HepG2 (cell line): ENCODE measurements at regions not wholly inside any gene's neighbourhood (a gene's known extent, or its start where the extent isn't known, plus 50 kb on each side); places are given as distances from the start of the nearest gene placed in this dataset.

Source experiments
- ATAC-seq: fragments of 200-7000 bp; cut with Tn5 transposase; 3 replicates; pipeline ENCODE4 v1.9.1; 2020; ENCODE audit warnings: mild to moderate bottlenecking, moderate library complexity
- BruUV-seq: library from RNA; stranded (reverse); fragments of 400-500 nt; replicated peaks from 2 replicates; lab custom pipeline; 2021; lab: Mats Ljungman, UMichigan
- CTCF ChIA-PET: fragments of 300-600 bp; formaldehyde crosslinking; extraction: SDS; loops from one replicate; lab custom pipeline; 2021; ENCODE audit warnings: low total read pairs, inconsistent platforms, low intra/inter-chr PET ratio; lab: Yijun Ruan, JAX
- POLR2A ChIA-PET: fragments of 350-600 bp; sonication (Branson Sonifier 250); formaldehyde crosslinking; loops from one replicate; lab custom pipeline; 2020; ENCODE audit warnings: antibody characterized with exemption, inconsistent platforms; lab: Yijun Ruan, JAX
- DNase-seq: peaks from one replicate; pipeline ENCODE4 v3.0.0-alpha.2; 2015; ENCODE audit warnings: low spot score
- FAIRE-seq: peaks from 3 replicates; lab custom pipeline; 2011; peaks lifted over from hg19 to GRCh38; lab: Jason Lieb, UNC
- H2AFZ ChIP-seq: one replicate; pipeline ENCODE4 v1.6.1; 2011; ENCODE audit warnings: low read length, inconsistent platforms
- H3K27ac ChIP-seq: fragments of 300-600 bp; 3 replicates; pipeline ENCODE4 v1.8.0; 2011; ENCODE audit warnings: mixed run types, mild to moderate bottlenecking, mixed read lengths, low read length, inconsistent platforms; ENCODE audit not compliant: insufficient read depth; ENCODE audit errors: extremely low read length
- H3K27me3 ChIP-seq, 2 experiments: fragments of 200-600 bp in 1 of 2; 2 replicates in 1 of 2; 3 replicates in 1 of 2; pipeline versions ENCODE4 v1.6.0 to v1.8.0; 2011; ENCODE audit warnings: low read length in 2 of 2, mild to moderate bottlenecking in 2 of 2, moderate library complexity in 2 of 2, inconsistent platforms in 1 of 2; ENCODE audit not compliant: insufficient read depth in 2 of 2, control insufficient read depth in 1 of 2
- H3K36me3 ChIP-seq, 2 experiments: fragments of 200-600 bp in 1 of 2; replicated peaks in 1 of 2; 2 replicates in 1 of 2; 3 replicates in 1 of 2; pipeline versions ENCODE4 v1.5.1 to v1.8.0; 2011; ENCODE audit warnings: low read length in 2 of 2, inconsistent platforms in 1 of 2; ENCODE audit not compliant: insufficient read depth in 2 of 2, control insufficient read depth in 1 of 2
- H3K4me1 ChIP-seq: 2 replicates; pipeline ENCODE4 v1.5.1; 2012; ENCODE audit warnings: low read length, inconsistent platforms; ENCODE audit not compliant: insufficient read depth
- H3K4me2 ChIP-seq: 2 replicates; pipeline ENCODE4 v1.6.0; 2011; ENCODE audit warnings: low read depth, low read length, inconsistent platforms
- H3K4me3 ChIP-seq, 3 experiments: fragments of 200-600 bp in 1 of 3; sonication (generic), shearing (Covaris generic) in 1 of 3; replicated peaks in 1 of 3; 2 replicates each; pipeline ENCODE4 v1.5.1; 2011 to 2016; ENCODE audit warnings: low read length in 3 of 3, inconsistent platforms in 2 of 3, low read depth in 2 of 3, mild to moderate bottlenecking in 2 of 3, control low read depth in 1 of 3, mixed read lengths in 1 of 3; ENCODE audit not compliant: insufficient read depth in 1 of 3
- H3K79me2 ChIP-seq: one replicate; pipeline ENCODE4 v1.6.1; 2011; ENCODE audit warnings: low read length, inconsistent platforms; ENCODE audit not compliant: insufficient read depth
- H3K9ac ChIP-seq: 2 replicates; pipeline ENCODE4 v1.6.0; 2011; ENCODE audit warnings: mild to moderate bottlenecking, low read depth, low read length, inconsistent platforms; ENCODE audit not compliant: insufficient read depth
- H3K9me3 ChIP-seq: 2 replicates; pipeline ENCODE4 v1.5.1; 2012; ENCODE audit warnings: mild to moderate bottlenecking, low read length
- H4K20me1 ChIP-seq: 2 replicates; pipeline ENCODE4 v1.6.0; 2011; ENCODE audit warnings: inconsistent platforms, mild to moderate bottlenecking, low read length, moderate library complexity; ENCODE audit not compliant: insufficient read depth
- CHCHD3 ChIP-seq: sonication (generic); formaldehyde crosslinking; IDR thresholded peaks from 2 replicates; pipeline ENCODE4 v1.8.0; 2022; ENCODE audit warnings: mild to moderate bottlenecking, missing genetic modification reagents, moderate library complexity
- HCFC1 ChIP-seq: fragments of 150-350 bp; IDR thresholded peaks from 2 replicates; pipeline ENCODE4 v1.6.1; 2014; ENCODE audit warnings: low read depth, low read length
- JARID2 ChIP-seq: sonication (generic); formaldehyde crosslinking; IDR thresholded peaks from 2 replicates; pipeline ENCODE4 v1.8.1; 2023; ENCODE audit warnings: missing genetic modification reagents, inconsistent platforms; ENCODE audit not compliant: insufficient replicate concordance
- MAZ ChIP-seq, 2 experiments: sonication (generic) in 1 of 2; formaldehyde crosslinking in 1 of 2; IDR thresholded peaks; 2 replicates each; pipeline versions ENCODE4 v1.5.0 to v1.6.1; 2012 to 2020; ENCODE audit warnings: low read depth in 2 of 2, mild to moderate bottlenecking in 2 of 2, borderline replicate concordance in 1 of 2, improper control_type of control experiment in 1 of 2, low read length in 1 of 2, missing genetic modification reagents in 1 of 2, moderate library complexity in 1 of 2
- MYNN ChIP-seq: sonication (generic); formaldehyde crosslinking; IDR thresholded peaks from 2 replicates; pipeline ENCODE4 v1.4.0; 2020; ENCODE audit warnings: mild to moderate bottlenecking, low read depth, missing genetic modification reagents
- NFYB ChIP-seq: sonication (generic); formaldehyde crosslinking; IDR thresholded peaks from 2 replicates; pipeline ENCODE4 v1.4.0; 2020; ENCODE audit warnings: missing genetic modification reagents
- PRMT3 ChIP-seq: sonication (generic); formaldehyde crosslinking; IDR thresholded peaks from 2 replicates; pipeline ENCODE4 v1.8.1; 2022; ENCODE audit warnings: low read depth, mild to moderate bottlenecking, moderate library complexity, missing genetic modification reagents, borderline replicate concordance
- ZBTB3 ChIP-seq: sonication (generic); formaldehyde crosslinking; IDR thresholded peaks from 2 replicates; pipeline ENCODE4 v1.4.0; 2020; ENCODE audit warnings: low read depth, mild to moderate bottlenecking, moderate library complexity, missing genetic modification reagents, borderline replicate concordance
- ZMYM4 ChIP-seq: sonication (generic); formaldehyde crosslinking; IDR thresholded peaks from 2 replicates; pipeline ENCODE4 v1.8.1; 2023; ENCODE audit warnings: mild to moderate bottlenecking, missing genetic modification reagents
- in situ Hi-C: cut with HindIII; loops from 2 replicates; pipeline ENCODE4 v1.10.0; 2017; ENCODE audit warnings: low pct_unique_long_range_greater_than_20kb; ENCODE audit not compliant: extremely low pct_ligation_motif_present
- intact Hi-C: fragments of 100-400 bp; cut with micrococcal nuclease; formaldehyde crosslinking; loops from one replicate; pipeline ENCODE4 v1.10.0; 2022; ENCODE audit not compliant: unreplicated experiment
- TF ChIP-seq, protein P1 (sequence below): sonication (generic); formaldehyde crosslinking; IDR thresholded peaks from 2 replicates; pipeline ENCODE4 v1.4.0; 2020; ENCODE audit warnings: mild to moderate bottlenecking, missing genetic modification reagents
- TF ChIP-seq, protein P2 (sequence below): sonication (generic); formaldehyde crosslinking; IDR thresholded peaks from 2 replicates; pipeline ENCODE4 v1.9.0; 2022; ENCODE audit warnings: missing genetic modification reagents, mild to moderate bottlenecking, borderline replicate concordance
- TF ChIP-seq, protein P3 (sequence below): sonication (generic); formaldehyde crosslinking; IDR thresholded peaks from 2 replicates; pipeline ENCODE4 v1.8.1; 2022; ENCODE audit warnings: mild to moderate bottlenecking, missing genetic modification reagents
- TF ChIP-seq, protein P4 (sequence below): sonication (generic); formaldehyde crosslinking; IDR thresholded peaks from 2 replicates; pipeline ENCODE4 v1.5.0; 2020; ENCODE audit warnings: mild to moderate bottlenecking, missing genetic modification reagents
- TF ChIP-seq, protein P5 (sequence below): sonication (generic); formaldehyde crosslinking; IDR thresholded peaks from 2 replicates; pipeline ENCODE4 v1.8.0; 2022; ENCODE audit warnings: mild to moderate bottlenecking, missing genetic modification reagents; ENCODE audit not compliant: insufficient replicate concordance
- TF ChIP-seq, protein P6 (sequence below): sonication (generic); IDR thresholded peaks from 2 replicates; pipeline ENCODE4 v1.6.1; 2016; ENCODE audit warnings: low read depth, borderline replicate concordance

DNA sequence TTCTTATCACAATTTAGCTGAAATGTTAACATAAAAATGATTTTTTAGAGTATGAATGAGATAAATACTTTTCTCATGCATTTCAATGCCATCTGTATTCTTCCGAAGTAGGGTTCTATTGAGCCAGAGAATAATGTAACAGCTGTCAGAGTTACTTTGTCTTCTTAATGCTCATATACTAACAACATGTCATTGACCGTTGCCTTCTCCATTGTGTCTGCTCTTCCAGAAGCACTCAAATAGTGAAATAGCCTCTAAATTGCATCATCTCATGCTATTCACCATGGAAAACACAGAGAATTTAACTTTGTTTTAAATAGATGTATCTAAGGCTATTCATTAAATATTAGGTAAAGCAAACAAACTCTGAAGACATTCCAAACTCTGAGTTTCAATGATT, 1875.9 kb upstream of the CDH9 start (continued):
- TF ChIP-seq HCFC1: no peak
- TF ChIP-seq, protein P1, sequence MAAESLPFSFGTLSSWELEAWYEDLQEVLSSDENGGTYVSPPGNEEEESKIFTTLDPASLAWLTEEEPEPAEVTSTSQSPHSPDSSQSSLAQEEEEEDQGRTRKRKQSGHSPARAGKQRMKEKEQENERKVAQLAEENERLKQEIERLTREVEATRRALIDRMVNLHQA (CRISPR knock-in tag): no peak
- TF ChIP-seq, protein P2, sequence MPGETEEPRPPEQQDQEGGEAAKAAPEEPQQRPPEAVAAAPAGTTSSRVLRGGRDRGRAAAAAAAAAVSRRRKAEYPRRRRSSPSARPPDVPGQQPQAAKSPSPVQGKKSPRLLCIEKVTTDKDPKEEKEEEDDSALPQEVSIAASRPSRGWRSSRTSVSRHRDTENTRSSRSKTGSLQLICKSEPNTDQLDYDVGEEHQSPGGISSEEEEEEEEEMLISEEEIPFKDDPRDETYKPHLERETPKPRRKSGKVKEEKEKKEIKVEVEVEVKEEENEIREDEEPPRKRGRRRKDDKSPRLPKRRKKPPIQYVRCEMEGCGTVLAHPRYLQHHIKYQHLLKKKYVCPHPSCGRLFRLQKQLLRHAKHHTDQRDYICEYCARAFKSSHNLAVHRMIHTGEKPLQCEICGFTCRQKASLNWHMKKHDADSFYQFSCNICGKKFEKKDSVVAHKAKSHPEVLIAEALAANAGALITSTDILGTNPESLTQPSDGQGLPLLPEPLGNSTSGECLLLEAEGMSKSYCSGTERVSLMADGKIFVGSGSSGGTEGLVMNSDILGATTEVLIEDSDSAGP: no peak
- TF ChIP-seq CHCHD3: no peak
- TF ChIP-seq ZMYM4 (CRISPR knock-in tag): no peak
- TF ChIP-seq MAZ (IDR thresholded peaks at IDR 0.05; ENCODE audit: borderline replicate concordance, low read depth, low read length): no peak
- no peak for TF ChIP-seq MAZ (CRISPR knock-in tag; IDR thresholded peaks at IDR 0.05; ENCODE audit: low read depth)
- TF ChIP-seq, protein P3, sequence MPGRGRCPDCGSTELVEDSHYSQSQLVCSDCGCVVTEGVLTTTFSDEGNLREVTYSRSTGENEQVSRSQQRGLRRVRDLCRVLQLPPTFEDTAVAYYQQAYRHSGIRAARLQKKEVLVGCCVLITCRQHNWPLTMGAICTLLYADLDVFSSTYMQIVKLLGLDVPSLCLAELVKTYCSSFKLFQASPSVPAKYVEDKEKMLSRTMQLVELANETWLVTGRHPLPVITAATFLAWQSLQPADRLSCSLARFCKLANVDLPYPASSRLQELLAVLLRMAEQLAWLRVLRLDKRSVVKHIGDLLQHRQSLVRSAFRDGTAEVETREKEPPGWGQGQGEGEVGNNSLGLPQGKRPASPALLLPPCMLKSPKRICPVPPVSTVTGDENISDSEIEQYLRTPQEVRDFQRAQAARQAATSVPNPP (CRISPR knock-in tag): no peak

DNA sequence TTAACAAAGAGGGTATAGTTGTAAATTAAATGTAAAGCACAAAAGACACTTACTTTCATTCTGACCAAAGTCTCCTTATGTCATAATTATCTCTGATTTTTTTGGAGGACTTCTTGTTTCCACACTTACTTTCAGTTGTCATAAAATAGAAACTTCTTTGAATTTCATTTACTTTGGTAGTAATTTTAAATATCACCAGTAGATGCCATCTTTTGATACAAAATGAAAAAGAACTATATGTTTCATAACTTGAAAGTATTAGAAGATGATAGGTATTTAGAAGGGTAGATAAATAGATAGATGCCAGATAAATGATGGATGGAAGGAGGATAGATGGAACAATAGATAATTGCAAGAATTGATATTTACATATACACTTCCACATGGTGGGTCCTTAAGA, 1865.3 kb upstream of the CDH9 start:
- DNase-seq (no peak), FAIRE-seq (no peak), ATAC-seq (no peak)
- intact Hi-C loops (no loop called here), in situ Hi-C loops (no loop called here)
- Histone ChIP-seq H3K36me3 (no peaks in the 10 kb centered on the region), H3K27me3 (no peaks in the 10 kb centered on the region), H3K9me3 (no peaks in the 10 kb centered on the region), H3K4me3 (no peak overlapping the region), H4K20me1 (no peaks in the 10 kb centered on the region), H3K27ac (no peak overlapping the region), H3K4me2 (no peak overlapping the region), H2AFZ (no peak overlapping the region), H3K4me1 (no peaks in the 10 kb centered on the region), H3K9ac (no peak overlapping the region), H3K79me2 (no peaks in the 10 kb centered on the region)
- ChIA-PET POLR2A (no interaction called here), CTCF (no interaction called here)
- no TSS peak for BruUV-seq
- no peak for TF ChIP-seq PRMT3 (CRISPR knock-in tag)
- TF ChIP-seq, protein P4, sequence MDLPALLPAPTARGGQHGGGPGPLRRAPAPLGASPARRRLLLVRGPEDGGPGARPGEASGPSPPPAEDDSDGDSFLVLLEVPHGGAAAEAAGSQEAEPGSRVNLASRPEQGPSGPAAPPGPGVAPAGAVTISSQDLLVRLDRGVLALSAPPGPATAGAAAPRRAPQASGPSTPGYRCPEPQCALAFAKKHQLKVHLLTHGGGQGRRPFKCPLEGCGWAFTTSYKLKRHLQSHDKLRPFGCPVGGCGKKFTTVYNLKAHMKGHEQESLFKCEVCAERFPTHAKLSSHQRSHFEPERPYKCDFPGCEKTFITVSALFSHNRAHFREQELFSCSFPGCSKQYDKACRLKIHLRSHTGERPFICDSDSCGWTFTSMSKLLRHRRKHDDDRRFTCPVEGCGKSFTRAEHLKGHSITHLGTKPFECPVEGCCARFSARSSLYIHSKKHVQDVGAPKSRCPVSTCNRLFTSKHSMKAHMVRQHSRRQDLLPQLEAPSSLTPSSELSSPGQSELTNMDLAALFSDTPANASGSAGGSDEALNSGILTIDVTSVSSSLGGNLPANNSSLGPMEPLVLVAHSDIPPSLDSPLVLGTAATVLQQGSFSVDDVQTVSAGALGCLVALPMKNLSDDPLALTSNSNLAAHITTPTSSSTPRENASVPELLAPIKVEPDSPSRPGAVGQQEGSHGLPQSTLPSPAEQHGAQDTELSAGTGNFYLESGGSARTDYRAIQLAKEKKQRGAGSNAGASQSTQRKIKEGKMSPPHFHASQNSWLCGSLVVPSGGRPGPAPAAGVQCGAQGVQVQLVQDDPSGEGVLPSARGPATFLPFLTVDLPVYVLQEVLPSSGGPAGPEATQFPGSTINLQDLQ: no peak
- no peak for TF ChIP-seq JARID2
- TF ChIP-seq, protein P5, sequence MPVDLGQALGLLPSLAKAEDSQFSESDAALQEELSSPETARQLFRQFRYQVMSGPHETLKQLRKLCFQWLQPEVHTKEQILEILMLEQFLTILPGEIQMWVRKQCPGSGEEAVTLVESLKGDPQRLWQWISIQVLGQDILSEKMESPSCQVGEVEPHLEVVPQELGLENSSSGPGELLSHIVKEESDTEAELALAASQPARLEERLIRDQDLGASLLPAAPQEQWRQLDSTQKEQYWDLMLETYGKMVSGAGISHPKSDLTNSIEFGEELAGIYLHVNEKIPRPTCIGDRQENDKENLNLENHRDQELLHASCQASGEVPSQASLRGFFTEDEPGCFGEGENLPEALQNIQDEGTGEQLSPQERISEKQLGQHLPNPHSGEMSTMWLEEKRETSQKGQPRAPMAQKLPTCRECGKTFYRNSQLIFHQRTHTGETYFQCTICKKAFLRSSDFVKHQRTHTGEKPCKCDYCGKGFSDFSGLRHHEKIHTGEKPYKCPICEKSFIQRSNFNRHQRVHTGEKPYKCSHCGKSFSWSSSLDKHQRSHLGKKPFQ (CRISPR knock-in tag): no peak
- TF ChIP-seq, protein P6, sequence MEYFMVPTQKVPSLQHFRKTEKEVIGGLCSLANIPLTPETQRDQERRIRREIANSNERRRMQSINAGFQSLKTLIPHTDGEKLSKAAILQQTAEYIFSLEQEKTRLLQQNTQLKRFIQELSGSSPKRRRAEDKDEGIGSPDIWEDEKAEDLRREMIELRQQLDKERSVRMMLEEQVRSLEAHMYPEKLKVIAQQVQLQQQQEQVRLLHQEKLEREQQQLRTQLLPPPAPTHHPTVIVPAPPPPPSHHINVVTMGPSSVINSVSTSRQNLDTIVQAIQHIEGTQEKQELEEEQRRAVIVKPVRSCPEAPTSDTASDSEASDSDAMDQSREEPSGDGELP: no peak
- no peak for TF ChIP-seq ZBTB3 (CRISPR knock-in tag)
- no peak for TF ChIP-seq MYNN (CRISPR knock-in tag)
- TF ChIP-seq NFYB: no peak
